Muscle of arm (tissue), 1 donor: ENCODE measurements at regions not wholly inside any gene's neighbourhood (a gene's known extent, or its start where the extent isn't known, plus 50 kb on each side); places are given as distances from the start of the nearest gene placed in this dataset.
"Not testable (repeated sequence)": the region's sequence is repeated elsewhere in the genome, so short reads cannot be mapped to it uniquely, and the experiment has no call there.

Source experiments
- DNase-seq: peaks from one replicate; pipeline ENCODE4 v3.0.0-alpha.2; 2013

DNA sequence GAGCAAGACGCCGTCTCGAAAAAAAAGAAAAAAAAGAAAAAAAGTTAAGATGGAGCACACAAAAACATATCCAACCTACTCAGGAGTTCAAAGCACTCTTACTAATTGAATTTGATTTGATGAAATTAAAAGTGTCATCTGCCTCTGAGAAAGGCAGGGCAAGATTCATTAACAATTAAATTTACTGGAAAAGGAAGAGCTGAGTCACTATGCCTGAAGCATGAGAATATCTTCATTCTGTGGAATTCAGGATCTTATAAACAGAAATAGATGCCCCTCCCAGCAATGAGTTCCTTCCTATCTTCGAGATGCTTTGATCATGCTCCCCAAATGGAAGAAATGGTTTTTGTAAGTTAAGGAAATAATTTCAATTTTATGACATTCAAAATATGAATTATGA lies 61.0 kb upstream of the ST3GAL6 start:
- no peak for DNase-seq

DNA sequence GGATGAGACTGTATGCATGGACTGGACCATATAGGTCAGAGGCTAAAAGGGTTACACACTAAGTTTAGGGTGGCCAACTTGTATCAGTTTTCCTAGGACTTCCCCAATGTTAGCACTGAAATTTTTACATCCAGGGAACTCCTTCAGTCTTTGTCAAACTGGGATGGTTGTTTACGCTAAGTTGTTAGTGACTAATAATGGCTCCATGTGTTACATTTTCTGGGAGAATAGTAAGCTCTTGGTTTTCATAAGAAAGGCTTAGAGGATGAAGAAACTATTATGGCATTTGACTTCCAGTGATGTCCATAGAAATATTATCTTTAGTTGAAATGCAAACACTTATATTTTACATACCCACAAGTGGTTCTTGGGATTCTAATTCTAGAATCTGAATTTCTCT lies 57.9 kb upstream of the ST3GAL6 start:
- DNase-seq, result no peak

DNA sequence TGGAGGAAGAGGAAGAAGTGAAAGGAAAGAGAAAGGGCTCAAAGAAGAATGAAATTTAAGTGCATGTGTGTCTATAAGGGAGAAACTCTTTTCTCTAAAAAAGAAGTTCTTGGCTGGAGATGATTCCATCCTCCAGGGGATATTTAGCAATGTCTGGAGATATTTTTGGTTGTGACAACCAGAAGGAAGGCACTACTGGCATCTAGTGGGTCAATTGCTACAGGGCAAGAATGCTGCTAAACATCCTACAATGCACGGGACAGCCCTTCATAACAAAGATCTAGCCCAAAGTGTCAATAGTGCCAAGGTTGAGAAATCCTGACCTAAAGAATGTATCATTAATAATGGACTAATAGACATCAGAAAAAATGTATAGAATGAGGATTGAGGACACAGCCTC lies 57.4 kb upstream of the ST3GAL6 start:
- no peak for DNase-seq

DNA sequence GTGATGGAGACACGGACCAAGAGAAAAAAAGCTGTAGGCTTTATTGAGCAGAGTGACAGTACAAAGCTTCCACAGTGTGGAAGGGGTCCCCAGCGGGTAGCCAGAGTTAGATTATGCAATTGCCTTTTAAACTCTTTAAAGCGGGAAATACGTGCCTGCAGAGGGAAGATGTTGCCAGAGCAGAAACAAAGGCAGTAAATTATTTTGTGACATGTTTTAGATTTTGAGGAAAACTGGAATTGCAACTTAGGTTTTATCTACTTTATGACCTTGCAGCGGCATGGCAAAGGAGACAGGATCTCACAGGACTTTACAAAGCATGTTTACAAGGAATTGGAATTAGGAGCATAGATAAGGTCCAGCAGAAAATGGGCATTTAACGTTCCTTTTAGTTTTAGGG lies 54.5 kb upstream of the ST3GAL6 start:
- DNase-seq, result not testable (repeated sequence)

DNA sequence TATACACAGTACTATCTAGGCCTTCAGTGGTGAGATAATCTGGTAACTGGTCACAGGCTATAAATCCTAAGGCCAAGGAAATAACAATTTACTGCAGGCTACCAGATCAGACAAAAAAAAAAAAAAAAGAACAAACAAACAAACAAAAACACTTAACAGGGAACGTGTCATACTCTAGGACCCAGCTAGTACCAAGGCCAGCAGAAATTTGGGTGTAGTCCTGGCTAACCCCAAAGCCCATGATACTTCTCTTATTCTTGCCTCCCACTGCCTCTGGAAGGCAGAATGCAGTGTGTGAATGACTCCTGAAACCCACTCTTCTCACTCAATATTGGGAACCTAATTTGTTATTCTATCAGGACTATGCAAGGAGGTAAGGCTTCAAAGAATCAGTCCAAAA lies 53.7 kb upstream of the ST3GAL6 start:
- DNase-seq, result no peak

DNA sequence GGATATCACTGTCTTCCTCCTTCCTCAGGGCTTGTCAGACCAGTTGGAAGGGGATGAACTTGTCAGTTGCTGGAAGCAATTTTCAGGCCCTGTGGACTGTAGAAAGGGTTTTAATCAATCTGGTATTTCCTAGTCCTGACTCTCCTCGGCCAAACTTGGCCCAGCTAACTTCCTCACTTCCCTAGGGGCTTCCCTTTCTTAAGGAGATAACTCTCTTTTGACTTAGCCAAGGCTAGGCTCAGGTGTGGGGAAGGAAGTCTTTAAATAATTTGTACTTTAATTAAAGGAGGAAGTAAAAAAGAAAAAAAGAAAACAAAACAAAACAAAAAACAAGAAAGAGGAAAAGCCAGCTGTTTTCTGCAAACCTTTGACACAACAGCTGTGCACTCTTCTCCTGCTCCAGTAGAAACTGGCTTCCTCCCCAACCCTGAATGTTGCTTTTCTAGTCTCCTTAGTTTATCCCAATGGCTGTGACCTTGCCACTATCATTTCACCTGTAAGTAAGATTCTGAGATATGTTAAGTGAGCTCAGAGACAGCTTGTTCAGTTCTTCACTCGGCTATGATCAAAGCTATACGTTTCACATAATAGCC lies 53.0 kb upstream of the ST3GAL6 start:
- DNase-seq, result peak; percentile 28

DNA sequence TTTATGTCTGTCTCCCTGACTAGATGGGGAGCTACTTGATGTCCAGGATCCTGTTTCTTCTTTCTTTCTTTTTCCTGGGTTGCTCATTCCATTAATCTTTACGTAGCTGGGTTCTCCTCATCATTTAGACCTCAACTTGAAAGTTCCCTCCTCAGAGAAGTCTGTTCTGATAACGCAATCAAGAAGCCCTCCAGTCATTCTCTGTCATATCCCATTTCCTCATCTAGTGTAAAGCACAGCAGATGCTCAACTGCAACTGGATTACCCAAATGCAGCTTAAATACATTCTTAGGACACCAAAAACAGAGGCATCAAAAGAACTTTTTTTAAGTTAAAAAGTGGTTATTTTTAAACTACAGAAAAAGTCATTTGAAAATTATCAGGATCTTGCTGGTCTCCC lies 51.7 kb upstream of the ST3GAL6 start:
- no peak for DNase-seq

DNA sequence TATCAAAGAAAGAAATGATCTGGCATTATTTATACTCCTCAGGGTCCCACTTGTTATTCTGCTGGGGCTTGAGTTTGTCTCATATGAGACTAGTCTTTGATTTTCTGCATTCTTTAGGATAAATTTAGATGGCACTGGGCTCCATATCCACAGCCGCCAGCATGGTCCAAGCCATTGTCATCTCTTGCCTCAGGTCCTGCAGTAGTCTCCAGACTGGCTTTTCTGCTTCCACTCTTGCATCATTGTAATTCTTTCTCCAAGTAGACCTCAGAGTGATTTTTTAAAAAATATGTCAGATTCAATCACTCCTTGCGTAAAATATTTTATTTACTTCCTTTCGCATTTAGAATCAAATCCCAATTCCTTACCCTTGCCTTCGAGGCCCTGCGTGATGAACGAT lies 50.4 kb upstream of the ST3GAL6 start:
- DNase-seq, result no peak

DNA sequence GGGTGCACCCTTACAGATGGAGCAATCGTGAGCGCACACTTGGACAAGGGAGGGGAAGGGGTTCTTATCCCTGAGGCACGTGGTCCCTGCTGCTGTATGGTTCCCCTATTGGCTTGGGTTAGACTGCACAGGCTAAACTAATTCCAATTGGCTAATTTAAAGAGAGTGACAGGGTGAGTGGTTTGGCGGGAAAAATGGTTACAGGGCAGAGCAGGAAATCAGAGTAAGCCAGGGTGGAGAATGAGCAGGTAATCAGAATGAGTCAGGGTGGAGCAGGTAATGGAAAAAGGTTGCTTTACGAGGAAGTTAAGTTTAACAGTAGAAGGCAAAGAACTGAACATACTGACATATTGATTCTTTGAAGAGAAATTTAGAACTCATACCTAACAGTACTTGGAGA lies 49.8 kb upstream of the ST3GAL6 start:
- DNase-seq, result not testable (repeated sequence)
